ENCODE measurements at regions not wholly inside any gene's neighbourhood (a gene's known extent, or its start where the extent isn't known, plus 50 kb on each side); places are given as distances from the start of the nearest gene placed in this dataset.

DNA sequence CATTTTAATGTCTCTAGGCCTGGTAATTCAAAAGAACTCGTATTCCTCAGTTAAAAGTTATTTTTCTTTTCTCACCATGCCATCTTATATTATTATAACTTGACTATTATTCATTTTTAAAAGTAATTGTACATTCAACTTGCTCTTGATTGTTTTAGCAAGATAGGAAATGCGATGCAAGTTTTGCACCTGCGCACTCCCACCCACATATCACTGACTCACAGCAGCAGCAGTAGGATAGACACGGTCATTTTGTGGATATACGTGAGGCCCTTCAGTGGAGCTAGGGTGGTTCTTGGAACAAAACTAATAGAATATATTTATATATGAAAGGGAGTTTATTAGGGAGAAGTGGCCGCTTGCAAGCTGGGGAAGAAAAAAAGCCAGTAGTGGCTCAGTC, 95.5 kb upstream of the UBE3A start:
- TF ChIP-seq, protein P1, sequence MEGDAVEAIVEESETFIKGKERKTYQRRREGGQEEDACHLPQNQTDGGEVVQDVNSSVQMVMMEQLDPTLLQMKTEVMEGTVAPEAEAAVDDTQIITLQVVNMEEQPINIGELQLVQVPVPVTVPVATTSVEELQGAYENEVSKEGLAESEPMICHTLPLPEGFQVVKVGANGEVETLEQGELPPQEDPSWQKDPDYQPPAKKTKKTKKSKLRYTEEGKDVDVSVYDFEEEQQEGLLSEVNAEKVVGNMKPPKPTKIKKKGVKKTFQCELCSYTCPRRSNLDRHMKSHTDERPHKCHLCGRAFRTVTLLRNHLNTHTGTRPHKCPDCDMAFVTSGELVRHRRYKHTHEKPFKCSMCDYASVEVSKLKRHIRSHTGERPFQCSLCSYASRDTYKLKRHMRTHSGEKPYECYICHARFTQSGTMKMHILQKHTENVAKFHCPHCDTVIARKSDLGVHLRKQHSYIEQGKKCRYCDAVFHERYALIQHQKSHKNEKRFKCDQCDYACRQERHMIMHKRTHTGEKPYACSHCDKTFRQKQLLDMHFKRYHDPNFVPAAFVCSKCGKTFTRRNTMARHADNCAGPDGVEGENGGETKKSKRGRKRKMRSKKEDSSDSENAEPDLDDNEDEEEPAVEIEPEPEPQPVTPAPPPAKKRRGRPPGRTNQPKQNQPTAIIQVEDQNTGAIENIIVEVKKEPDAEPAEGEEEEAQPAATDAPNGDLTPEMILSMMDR (IDR thresholded peaks at IDR 0.05; ENCODE audit: extremely low read depth in 1 of 2, insufficient read depth in 1 of 2, low read depth in 1 of 2, low read length in 2 of 2), result no peak
- TF ChIP-seq POLR2A (IDR thresholded peaks at IDR 0.05; ENCODE audit: low read depth, low read length) (no peak), FOS (IDR thresholded peaks at IDR 0.05; ENCODE audit: borderline replicate concordance, insufficient read depth, low read length) (no peak)
- TF ChIP-seq, protein P2, sequence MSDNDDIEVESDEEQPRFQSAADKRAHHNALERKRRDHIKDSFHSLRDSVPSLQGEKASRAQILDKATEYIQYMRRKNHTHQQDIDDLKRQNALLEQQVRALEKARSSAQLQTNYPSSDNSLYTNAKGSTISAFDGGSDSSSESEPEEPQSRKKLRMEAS (IDR thresholded peaks at IDR 0.05; ENCODE audit: insufficient read depth, insufficient read length), result no peak
